IPS-18c (cell line): ENCODE measurements at regions not wholly inside any gene's neighbourhood (a gene's known extent, or its start where the extent isn't known, plus 50 kb on each side); places are given as distances from the start of the nearest gene placed in this dataset.

Source experiments
- H3K4me3 ChIP-seq: 2 replicates; pipeline ENCODE4 v1.7.0; 2013; ENCODE audit warnings: low read depth, mild to moderate bottlenecking, low read length, moderate library complexity; ENCODE audit not compliant: insufficient read depth
- H3K9me3 ChIP-seq: one replicate; pipeline ENCODE4 v1.6.1; 2013; ENCODE audit warnings: mild to moderate bottlenecking, low read length, moderate library complexity; ENCODE audit not compliant: control insufficient read depth, insufficient read depth

DNA sequence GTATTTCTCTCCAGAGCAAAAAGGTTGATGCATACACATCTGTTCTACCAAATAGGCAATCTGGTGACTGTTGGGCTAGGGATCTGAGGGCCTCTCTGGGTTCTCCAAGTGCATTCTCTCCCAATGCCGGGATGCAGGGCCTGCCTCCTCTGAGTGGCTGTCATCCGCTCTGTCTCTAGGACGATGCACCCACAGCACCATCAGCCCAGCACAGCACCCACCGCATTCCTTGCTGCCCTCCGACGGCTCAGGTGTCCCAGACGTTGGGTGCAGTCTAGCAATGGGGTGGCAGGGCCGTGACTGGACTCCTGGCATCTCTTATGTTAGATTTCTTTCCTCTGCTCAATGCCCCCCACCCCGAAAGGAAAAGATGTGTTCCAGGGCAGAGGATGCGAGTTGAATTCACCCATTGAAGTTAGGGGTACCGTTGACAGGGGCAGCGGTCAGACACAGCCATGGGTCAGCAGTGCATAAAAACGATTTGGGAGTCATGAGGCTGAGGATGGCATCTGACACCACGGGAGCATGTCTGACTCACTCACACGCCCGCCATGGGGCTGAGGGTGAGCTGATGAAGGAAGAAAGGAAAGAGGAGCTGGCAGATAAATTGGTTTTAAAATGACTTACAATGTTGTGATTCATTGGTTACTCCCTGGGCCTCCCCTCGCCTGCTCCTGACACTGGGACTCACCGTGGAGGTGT is 93.2 kb upstream of the C14orf180 start:
- peaks cover 7% of the 10 kb centered on the region for H3K9me3 ChIP-seq
- no peak overlapping the region for H3K4me3 ChIP-seq

DNA sequence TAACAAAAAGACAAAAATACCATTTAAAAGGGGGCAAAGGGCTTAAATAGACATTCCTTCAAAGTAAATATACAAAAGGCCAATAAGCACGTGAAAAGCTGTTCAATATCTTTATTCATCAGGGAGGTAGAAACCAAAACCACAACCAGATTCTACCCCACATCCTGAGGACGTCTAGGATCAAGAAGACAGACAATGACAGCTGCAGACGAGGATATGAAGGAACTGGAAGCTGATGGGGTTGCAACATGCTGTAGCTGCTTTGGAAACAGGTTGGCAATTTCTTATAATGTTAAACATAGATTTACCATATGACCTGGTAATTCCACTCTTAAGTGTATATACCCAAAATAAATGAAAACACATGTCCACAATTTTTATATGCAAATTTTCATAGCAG is 85.1 kb upstream of the C14orf180 start:
- Histone ChIP-seq H3K4me3 (no peak overlapping the region), H3K9me3 (peaks cover 3% of the 10 kb centered on the region)

DNA sequence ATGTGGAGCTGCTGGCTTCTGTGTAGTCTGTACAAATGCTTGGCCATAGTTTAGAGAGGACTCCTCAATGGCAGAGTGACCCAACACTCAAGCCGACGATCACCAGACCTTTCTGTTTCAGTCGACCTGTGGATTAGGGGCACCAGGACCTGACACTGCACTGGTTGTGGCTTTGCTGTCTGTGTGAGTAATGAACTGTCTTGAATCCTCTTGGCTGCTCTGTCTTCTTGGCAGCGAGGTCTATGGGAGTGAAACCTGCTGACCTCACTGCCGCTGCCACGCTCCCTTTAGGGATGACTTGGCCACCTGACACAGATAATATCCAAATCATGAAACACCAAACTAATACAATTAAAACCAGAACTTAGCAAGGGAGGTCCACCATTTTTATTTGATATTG is 83.5 kb upstream of the C14orf180 start:
- H3K9me3 ChIP-seq, result no peaks in the 10 kb centered on the region
- no peak overlapping the region for H3K4me3 ChIP-seq

DNA sequence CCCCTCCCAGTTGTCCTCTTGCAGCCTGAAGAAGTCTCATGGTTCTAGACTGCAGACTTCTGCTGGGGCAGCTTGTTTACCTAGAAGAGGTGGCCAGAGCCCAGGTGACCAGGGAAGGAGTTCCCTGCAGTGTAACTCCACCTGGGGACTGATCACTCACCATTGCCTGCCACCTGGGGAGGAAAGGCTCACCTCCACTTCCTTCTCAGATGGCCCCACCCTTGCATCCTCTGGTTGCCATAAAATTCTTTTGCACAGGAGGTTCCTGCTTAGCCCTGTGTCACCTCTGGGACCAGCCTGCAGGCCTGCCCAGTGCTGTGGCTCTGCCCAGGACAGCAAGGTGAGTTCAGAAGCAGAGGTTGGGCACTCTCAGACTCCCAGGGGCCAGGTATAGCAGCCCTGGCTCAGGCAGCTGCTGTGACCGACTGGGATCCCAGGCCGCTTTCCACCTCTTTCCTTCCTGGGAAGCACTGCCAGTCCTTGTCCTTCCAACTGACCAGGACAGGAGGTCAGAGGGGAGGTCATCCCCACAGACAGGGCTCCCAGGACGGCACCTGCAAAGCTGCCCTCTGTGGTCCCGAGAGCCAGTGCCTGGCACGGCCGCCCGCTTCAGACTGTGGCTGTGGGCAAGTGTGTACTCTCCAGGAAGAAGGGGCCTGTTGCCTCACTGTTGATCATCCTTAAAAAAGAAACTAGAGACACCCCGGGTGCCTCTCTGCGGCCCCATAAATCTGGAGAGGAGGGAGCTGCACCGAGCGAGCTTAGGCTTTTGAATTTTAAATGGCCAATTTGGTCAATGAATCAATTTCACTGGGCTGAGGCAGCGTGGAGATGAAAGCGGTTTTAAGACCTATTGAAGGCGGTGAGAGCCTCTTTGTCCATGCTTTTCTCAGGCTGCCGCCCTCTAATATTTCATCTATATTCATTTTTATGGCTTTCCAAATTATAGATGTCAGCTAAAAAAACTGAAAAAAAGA is 79.5 kb upstream of the C14orf180 start:
- Histone ChIP-seq H3K9me3 (no peaks in the 10 kb centered on the region), H3K4me3 (no peak overlapping the region)

DNA sequence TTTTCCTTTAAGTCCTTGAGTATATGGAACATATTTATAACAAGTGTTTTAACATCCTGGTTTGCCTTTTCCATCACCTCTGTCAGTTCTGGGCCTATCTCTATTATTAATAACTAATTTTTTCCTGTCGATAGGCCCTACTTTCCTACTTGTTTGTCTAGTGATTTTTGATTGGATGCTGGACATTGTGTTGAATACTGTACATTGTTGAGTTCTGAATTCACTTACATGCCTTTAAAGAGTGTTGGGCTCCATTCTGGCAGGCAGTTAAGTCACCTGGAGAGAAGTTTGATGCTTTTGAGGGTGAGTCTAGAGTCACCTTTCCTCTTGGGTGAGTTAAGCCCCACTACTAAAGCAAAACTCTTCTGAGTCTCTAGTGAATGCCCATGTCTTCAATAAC is 77.5 kb upstream of the C14orf180 start:
- Histone ChIP-seq H3K9me3 (no peaks in the 10 kb centered on the region), H3K4me3 (no peak overlapping the region)

DNA sequence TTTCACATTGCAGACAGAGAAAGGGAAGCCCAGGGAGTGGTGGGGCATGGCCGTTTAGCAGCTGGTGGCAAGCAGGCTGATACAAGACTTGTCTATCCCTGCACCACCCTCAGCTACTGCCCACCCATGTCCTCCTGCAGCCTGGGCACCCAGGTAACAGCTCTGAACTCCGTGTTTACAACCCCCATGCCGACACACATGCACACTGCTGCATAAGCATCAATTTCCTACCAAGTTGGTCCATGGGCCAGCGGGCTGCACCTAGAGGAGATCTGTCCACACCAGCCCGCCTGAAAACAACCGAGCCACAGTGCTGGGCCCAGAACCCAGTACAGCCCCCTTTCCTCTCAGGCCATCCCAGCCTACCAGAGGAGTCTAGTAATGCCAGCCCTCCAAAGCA is 75.9 kb upstream of the C14orf180 start:
- Histone ChIP-seq H3K9me3 (peaks cover 2% of the 10 kb centered on the region), H3K4me3 (no peak overlapping the region)

DNA sequence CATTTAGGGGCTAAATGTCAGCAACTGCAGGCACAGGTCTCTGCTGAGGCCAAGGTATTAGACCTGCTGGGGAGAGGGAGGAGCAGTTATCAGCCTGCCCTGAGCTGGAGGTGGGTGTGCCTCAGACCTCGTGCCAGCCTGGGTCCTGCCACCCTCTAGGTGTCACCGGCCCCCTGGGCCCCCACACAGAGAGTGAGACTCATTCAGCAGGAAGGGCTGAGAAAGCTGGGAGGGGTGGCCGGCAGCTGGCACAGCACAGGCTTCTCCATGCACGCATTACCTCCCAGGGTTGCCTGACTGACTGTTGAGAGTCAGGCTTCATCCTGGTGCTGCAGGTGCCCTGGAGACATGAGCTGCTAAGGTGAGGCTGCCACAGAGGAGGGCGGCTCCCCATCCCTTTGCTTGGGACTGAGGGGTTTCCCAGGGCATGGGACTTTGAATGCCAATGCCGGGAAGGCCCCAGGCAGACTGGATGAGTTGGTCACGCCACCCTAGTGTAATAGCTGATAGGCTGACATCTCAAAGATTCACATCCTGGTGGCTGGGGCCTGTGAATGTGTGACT is 75.3 kb upstream of the C14orf180 start:
- no peak overlapping the region for H3K4me3 ChIP-seq
- H3K9me3 ChIP-seq, result peaks cover 2% of the 10 kb centered on the region

DNA sequence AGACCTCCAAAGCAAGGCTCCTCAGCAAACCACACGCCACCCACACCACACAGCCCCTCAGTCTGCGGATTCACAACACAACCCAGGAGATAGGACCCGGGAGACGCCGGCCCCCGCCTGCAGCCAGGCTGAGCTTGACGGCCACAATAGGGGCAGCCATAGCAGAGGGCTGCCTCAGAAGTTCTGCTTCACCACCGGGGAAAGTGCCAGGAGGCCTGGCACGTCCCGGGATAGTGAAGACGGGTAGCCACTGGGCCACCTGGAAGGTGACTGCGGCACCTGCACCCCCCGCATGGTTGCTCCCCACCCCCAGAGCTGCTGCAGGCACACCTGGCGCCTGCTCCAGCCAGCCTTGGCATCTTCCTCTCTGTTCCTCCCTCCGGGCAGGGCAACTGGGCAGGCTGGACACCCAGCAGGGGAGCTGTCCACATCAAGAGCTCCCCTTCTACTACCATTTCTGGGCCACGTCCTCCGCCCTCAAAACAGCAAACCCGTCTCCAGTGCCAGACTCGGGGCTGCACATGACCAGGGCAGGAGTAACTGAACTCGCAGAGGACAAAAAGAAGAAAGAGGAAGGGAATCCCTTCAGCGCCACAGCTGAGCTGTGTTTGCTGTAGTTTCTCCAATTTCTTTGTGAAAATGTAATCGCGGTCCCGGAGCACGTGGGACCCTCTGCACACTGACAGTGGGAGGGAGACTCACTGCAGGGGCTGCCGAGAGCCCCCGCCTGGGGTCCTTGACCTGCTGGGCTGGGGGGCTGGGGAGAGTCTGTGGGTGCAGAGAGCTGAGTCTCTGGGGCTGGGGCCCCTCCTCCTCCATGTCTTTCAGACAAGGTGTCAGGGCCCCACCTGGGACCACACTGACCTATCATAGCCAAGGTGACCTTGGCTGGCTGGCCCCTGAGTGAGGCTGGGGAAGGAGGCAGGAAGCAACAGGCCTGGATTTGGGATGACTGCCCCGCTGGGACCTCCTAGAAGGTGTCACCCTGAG is 74.2 kb upstream of the C14orf180 start:
- H3K9me3 ChIP-seq, result peaks cover 2% of the 10 kb centered on the region

DNA sequence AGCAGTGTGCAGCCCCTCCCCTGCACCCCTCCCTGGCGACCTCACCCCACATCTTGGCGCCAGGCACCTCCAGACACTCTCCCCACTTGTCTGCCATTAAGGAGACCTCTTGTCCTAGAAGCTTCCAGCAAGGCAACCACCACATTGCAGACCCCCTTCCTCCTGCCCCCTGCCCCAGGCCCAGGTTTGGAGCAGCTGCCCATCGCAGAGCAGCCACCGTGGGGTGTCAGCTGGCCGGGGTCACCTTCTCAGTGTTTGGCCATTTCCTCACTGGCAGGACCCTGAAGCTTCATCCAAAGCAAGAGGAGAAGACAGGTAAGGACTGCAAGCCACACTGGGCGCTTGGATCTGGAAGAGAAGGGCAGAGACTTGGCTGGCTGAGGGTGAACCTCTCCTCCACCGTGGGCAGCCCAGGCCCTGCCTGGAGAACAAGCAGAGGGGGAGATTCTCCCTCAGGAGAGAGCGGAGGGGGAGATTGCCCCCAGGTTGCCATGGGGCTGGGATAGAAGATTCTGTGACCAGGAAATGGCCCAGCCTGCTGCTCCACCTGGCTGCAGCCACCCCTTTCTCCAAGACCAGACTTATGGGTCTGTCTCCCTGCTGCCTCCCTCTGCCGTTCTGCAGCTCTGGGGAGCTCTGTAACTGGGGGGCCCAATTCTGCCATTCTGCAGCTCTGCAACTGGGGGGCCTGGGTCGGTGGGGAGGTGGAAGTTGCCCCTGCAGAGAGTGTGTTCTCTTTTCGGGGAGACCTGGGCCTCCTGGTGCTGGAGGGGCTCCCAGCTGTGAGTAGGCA is 72.9 kb upstream of the C14orf180 start:
- H3K4me3 ChIP-seq, result no peak overlapping the region
- peaks cover 2% of the 10 kb centered on the region for H3K9me3 ChIP-seq

More for the DNA sequence above, 74.2 kb upstream of the C14orf180 start:
- H3K4me3 ChIP-seq, result no peak overlapping the region

DNA sequence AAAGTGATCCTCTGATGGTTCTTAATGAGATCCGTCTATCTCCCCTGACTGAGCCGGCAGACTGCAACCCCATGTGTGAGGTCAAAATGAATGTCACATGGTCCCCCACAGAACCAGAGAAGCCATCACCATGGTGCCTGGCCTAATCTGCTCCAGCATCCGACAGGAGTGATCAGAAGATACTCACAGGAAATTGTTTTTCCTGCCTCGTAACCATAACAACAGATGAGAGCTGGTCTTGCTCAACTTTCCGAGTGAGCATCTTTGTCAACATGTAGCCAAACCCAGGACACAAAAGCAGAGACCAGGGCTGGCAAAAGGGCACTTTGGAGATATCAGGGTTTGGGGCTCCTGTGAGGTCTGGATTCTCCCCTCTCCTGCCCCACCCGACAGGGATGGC is 72.1 kb upstream of the C14orf180 start:
- Histone ChIP-seq H3K4me3 (no peak overlapping the region), H3K9me3 (peaks cover 2% of the 10 kb centered on the region)

DNA sequence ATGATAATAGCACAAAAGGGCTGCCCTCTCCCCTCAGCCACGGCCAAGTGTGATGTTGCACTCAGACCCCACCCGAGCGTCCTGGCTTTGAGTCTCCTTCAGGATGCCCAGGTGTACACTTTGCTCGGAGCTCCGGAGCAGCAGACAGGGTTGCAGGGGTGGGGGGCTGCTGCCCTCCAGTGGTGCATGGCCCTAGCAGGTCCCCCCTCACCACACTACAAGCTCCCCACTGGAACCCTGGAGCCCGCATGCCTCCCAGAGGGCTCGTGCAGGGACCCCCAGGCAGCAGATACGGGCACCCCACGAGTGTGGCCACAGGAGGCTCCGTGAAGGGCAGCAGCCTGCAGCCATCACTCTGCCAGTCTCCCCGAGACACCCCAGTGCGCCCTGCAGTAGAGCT is 69.9 kb upstream of the C14orf180 start:
- Histone ChIP-seq H3K4me3 (no peak overlapping the region), H3K9me3 (peaks cover 2% of the 10 kb centered on the region)

DNA sequence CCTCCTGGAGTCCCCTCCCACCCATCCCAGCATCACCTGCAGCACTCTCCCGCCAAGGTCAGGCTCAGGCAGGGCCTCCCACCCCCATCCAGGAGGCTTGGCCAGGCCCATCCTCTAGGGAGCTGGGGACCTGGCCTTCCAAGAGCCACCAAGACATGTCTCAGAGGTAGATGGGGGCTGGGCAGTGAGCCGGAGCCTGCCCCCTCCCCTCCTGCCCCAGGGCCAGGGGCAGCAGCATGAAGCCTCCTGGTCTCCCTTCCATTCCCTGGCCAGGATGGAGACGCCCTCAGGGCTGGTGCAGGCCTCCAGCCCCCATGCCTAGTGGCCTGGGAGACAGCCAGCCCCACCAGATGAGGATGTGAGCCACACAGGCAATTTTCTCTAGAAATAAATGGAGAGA is 69.3 kb upstream of the C14orf180 start:
- no peak overlapping the region for H3K4me3 ChIP-seq
- peaks cover 2% of the 10 kb centered on the region for H3K9me3 ChIP-seq

DNA sequence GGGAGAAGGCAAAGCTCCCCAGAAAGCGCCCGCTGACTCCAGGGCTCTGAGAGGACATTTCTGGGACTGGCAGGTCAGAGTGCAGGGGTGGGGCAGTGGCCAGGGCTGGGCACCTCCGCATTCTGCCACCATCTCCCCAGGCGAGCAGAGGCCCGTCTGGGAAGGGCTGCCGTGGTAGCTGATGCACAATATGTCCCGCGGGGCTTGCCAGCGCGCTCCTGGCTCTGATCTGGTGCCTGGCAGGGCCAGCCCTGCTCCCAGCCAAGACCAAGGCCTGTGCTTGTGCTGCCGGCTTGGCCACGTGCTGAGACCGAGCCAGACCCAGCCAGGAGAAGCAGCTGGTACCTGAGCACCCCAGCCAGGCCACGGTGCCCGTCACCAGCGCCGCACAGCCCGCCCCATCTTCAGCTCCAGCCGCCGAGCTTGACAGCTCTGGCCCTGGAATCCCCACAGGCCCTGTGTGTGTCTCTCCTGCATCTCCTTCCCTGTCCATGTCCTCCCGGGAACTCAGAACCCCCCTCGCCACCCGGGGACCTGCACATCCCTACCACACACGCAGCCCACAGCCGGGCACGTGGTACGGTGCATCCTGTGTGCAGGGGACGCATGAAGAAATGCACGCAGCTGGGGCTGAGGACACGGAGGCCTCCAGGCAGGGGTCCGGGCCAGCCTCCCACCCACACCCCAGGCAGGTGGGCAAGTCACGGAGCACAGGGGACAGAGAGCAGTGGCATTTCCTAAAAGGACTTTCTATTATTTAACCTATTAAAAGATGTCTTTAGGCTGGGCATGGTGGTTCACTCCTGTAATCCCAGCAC is 68.6 kb upstream of the C14orf180 start:
- peaks cover 2% of the 10 kb centered on the region for H3K9me3 ChIP-seq
- no peak overlapping the region for H3K4me3 ChIP-seq

DNA sequence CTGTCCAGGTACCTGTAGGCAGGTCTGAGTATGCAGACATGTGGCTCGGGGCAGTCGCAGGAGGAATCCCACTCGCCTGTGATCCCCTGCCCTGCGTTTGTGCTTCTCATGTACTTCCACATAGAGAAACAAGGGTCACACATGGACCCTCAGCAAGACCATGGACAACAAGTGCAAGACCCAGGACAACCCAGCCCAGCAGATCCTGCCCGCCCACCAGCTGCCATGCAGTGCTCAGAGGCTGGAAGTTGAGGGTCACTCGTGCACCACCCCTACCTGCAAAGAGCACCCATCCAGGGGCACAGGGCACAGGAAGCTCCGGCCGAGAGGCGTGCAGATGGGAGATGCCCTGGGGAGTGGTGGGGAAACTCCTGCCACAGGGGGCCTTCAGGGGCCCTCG is 67.5 kb upstream of the C14orf180 start:
- Histone ChIP-seq H3K9me3 (peaks cover 2% of the 10 kb centered on the region), H3K4me3 (no peak overlapping the region)

DNA sequence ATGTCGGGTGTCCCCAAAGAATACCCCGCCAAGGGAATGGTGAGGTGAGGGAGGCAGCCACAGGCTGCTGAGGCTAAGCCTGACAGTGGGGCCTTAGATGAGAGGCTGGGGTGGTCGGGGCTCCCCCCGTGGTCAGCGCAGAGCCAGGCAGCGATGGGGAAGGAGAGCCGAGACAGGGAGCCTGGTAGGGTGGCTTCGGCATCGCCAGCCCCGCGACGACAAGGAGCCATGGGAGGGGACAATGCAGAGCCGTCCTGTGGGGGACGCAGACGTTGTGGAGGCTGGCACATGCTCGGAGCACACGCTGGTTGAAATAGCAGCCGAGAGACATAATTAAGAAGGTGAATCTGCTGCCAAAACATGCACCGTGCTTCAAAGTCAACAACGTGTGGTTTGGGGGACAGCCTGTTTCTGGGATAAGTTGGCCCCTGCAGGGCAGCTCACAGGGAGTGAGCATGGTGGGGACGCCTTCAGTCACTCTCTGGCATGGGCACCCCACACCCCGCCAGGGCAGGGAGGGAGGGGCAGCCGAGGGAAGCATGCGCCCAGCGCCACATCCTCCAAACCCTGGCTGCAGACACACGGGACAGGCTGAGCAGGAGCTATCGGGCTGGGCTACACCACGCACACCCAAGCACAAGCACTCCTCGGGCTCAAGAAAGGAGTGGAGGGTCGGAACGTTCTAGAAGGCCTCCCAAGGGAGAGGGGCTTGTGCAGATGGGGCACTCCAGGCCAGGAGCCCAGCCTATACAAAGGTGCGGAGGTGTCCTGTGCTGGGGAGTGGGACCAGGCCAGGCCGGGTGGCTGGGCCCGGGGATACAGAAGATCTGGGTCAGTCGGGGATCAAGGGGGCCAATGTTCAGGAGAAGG is 66.6 kb upstream of the C14orf180 start:
- H3K9me3 ChIP-seq, result no peaks in the 10 kb centered on the region
- H3K4me3 ChIP-seq, result no peak overlapping the region
